T-cell (primary cell): ENCODE measurements at regions not wholly inside any gene's neighbourhood (a gene's known extent, or its start where the extent isn't known, plus 50 kb on each side); places are given as distances from the start of the nearest gene placed in this dataset.

ENCODE experiments used
- ATAC-seq, 4 experiments: fragments of 200-7000 bp in 3 of 4; fragments of 150-1000 bp in 1 of 4; cut with Tn5 transposase; replicated peaks in 1 of 4; 1 replicate in 3 of 4; 2 replicates in 1 of 4; pipeline ENCODE4 v1.10.0; 2021; ENCODE audit warnings: moderate library complexity in 3 of 4, mild to moderate bottlenecking in 2 of 4, moderate number of reproducible peaks in 1 of 4
- CTCF ChIA-PET, 2 donors: fragments of 300-600 bp; sonication (Branson Sonifier 250); formaldehyde crosslinking; loops; one replicate each; lab custom pipeline; 2022; ENCODE audit warnings: antibody characterized with exemption in 2 of 2; lab: Charles Lee
- POLR2A ChIA-PET, 2 donors: fragments of 300-600 bp; sonication (Branson Sonifier 250); formaldehyde crosslinking; loops; one replicate each; lab custom pipeline; 2022; ENCODE audit warnings: antibody characterized with exemption in 2 of 2; lab: Charles Lee
- DNase-seq, 35 experiments: peaks; one replicate each; pipeline versions ENCODE4 v3.0.0 to v3.0.0-alpha.2; 2013 to 2023
- H3K27ac ChIP-seq: one replicate; pipeline ENCODE4 v1.5.1; 2013; ENCODE audit warnings: low read length
- H3K27me3 ChIP-seq, 2 experiments: replicated peaks in 1 of 2; 1 replicate in 1 of 2; 2 replicates in 1 of 2; pipeline versions ENCODE4 v1.6.1 to v1.7.0; 2013; ENCODE audit warnings: low read length in 1 of 2, mixed read lengths in 1 of 2; ENCODE audit not compliant: control insufficient read depth in 2 of 2, insufficient read depth in 2 of 2; ENCODE audit errors: extremely low read depth in 1 of 2
- H3K36me3 ChIP-seq, 2 donors: 1 replicate in 1 of 2; 2 replicates in 1 of 2; pipeline versions ENCODE4 v1.6.1 to v1.7.0; 2013; ENCODE audit warnings: low read length in 1 of 2; ENCODE audit not compliant: control insufficient read depth in 2 of 2, insufficient read depth in 1 of 2; ENCODE audit errors: extremely low read depth in 1 of 2
- H3K4me1 ChIP-seq, 2 experiments: 1 replicate in 1 of 2; 2 replicates in 1 of 2; pipeline versions ENCODE4 v1.6.1 to v1.7.0; 2013; ENCODE audit warnings: low read length in 2 of 2, mixed read lengths in 1 of 2; ENCODE audit not compliant: insufficient read depth in 2 of 2, control insufficient read depth in 1 of 2; ENCODE audit errors: extremely low read depth in 1 of 2
- H3K4me3 ChIP-seq, 2 donors: 1 replicate in 1 of 2; 2 replicates in 1 of 2; pipeline versions ENCODE4 v1.5.1 to v1.7.0; 2013; ENCODE audit warnings: mild to moderate bottlenecking in 2 of 2, low read length in 1 of 2, moderate library complexity in 1 of 2; ENCODE audit not compliant: control insufficient read depth in 1 of 2; ENCODE audit errors: extremely low read depth in 1 of 2
- H3K9me3 ChIP-seq: 2 replicates; pipeline ENCODE4 v1.7.0; 2013
- H3K27ac Mint-ChIP-seq, 2 donors: one replicate each; pipeline ENCODE4 v1.8.0; 2020 to 2021; ENCODE audit warnings: mild to moderate bottlenecking in 2 of 2, mixed read lengths in 2 of 2
- H3K27me3 Mint-ChIP-seq, 2 donors: one replicate each; pipeline ENCODE4 v1.8.0; 2021 to 2022; ENCODE audit warnings: mixed read lengths in 2 of 2
- H3K36me3 Mint-ChIP-seq: one replicate; pipeline ENCODE4 v1.8.0; 2021; ENCODE audit warnings: mixed read lengths
- H3K4me1 Mint-ChIP-seq, 3 donors: one replicate each; pipeline ENCODE4 v1.8.0; 2020 to 2022; ENCODE audit warnings: mixed read lengths in 3 of 3, mild to moderate bottlenecking in 1 of 3
- H3K4me3 Mint-ChIP-seq, 3 donors: one replicate each; pipeline ENCODE4 v1.8.0; 2020 to 2022; ENCODE audit warnings: mild to moderate bottlenecking in 3 of 3, mixed read lengths in 3 of 3, moderate library complexity in 3 of 3
- H3K9me3 Mint-ChIP-seq, 3 donors: one replicate each; pipeline ENCODE4 v1.8.0; 2020 to 2022; ENCODE audit warnings: mixed read lengths in 3 of 3
- WGBS: methylation state at CpG from one replicate; pipeline ENCODE4 v1.1.5; 2013; ENCODE audit warnings: missing lambda C conversion rate; ENCODE audit not compliant: insufficient coverage; 5-methylcytosine and 5-hydroxymethylcytosine counted together

DNA sequence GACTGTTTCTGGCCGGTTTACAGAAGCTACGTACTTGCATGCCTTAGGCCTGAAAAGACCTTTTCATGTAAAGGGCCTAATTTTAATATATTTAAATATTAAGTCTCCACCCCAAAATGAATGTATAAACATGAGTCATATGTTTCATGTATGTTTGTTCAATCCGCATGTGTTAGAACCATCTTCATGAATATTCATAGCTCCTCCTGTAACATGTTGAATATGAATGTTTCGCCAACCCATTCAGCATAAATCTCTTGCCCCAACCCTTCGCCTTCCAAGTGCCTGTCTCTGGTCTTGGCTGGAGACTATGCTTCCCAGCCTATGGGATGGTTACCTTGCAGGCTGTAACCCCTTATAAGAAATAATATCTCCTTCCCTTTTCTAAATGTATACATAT lies 212.5 kb downstream of the SCG2 start:
- ChIA-PET CTCF (no interaction called here), POLR2A (no interaction called here)
- no peak overlapping the region for H3K27ac ChIP-seq
- no peaks in the 10 kb centered on the region for H3K27me3 ChIP-seq
- H3K27me3 Mint-ChIP-seq: no peaks in the 10 kb centered on the region
- no peaks in the 10 kb centered on the region for H3K4me1 Mint-ChIP-seq
- no peaks in the 10 kb centered on the region for H3K9me3 ChIP-seq
- peaks cover 0 to 10% (median under 1%) of the 10 kb centered on the region in 3 donors for H3K9me3 Mint-ChIP-seq
- H3K27ac Mint-ChIP-seq: no peak overlapping the region
- ATAC-seq (no peak), DNase-seq (no peak)
- no peaks in the 10 kb centered on the region for H3K36me3 Mint-ChIP-seq
- no peaks in the 10 kb centered on the region for H3K36me3 ChIP-seq
- WGBS: no CpG with 5 or more reads among the region's 5 CpGs
- H3K4me1 ChIP-seq: no peaks in the 10 kb centered on the region
- H3K4me3 ChIP-seq: no peak overlapping the region
- no peak overlapping the region for H3K4me3 Mint-ChIP-seq

GRCh38 chr2:223396993-223397392 lies 205.2 kb downstream of the SCG2 start:
- WGBS: no CpG with 5 or more reads among the region's 2 CpGs
- ChIA-PET CTCF (no interaction called here), POLR2A (no interaction called here)
- no peaks in the 10 kb centered on the region for H3K4me1 Mint-ChIP-seq
- Histone ChIP-seq H3K4me1 (no peaks in the 10 kb centered on the region), H3K36me3 (no peaks in the 10 kb centered on the region), H3K27me3 (no peaks in the 10 kb centered on the region), H3K4me3 (no peak overlapping the region), H3K9me3 (no peaks in the 10 kb centered on the region), H3K27ac (no peak overlapping the region)
- H3K27ac Mint-ChIP-seq: no peak overlapping the region
- no peak for ATAC-seq
- peaks cover 0 to 9% (median 7%) of the 10 kb centered on the region in 3 donors for H3K9me3 Mint-ChIP-seq
- no peaks in the 10 kb centered on the region for H3K36me3 Mint-ChIP-seq
- no peak overlapping the region for H3K4me3 Mint-ChIP-seq
- DNase-seq: no peak
- no peaks in the 10 kb centered on the region for H3K27me3 Mint-ChIP-seq

DNA sequence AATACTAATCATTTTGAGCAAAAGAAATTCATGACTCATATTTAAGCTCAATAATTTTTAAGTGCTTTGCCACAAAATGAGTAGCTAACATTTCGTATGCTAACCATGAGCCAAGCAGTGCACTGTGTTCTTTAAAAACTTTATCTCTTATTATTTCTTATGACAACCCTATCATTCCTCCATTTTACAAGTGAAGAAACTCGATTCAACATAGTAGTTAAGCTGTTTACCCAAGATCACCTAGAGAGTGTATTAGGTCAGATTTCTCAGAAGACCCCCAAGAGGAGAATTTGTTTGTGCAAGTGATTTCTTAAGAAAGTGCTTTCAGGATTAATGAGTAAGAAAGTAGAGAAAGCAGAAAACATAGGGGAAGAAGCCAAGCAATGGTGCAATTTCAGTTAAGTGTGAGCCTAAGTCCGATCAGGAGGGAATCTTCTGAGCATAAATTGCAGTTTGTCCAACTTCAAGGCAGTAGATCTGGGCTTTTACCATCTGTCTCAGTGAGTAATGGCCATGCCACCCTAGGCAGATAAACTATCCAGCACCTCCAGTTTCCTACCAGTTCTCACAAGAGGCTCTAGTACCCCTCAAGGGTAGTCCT lies 202.7 kb downstream of the SCG2 start:
- no peaks in the 10 kb centered on the region for H3K9me3 ChIP-seq
- Mint-ChIP-seq H3K4me3 (no peak overlapping the region), H3K36me3 (no peaks in the 10 kb centered on the region), H3K9me3 (peaks cover 0 to 9% (median 0%) of the 10 kb centered on the region in 3 donors), H3K27ac (no peak overlapping the region), H3K27me3 (no peaks in the 10 kb centered on the region), H3K4me1 (no peaks in the 10 kb centered on the region)
- 61% methylated on average over 2 of the region's 3 CpGs for WGBS
- POLR2A ChIA-PET: no interaction called here
- H3K4me3 ChIP-seq: no peak overlapping the region
- no peaks in the 10 kb centered on the region for H3K36me3 ChIP-seq
- H3K27me3 ChIP-seq: no peaks in the 10 kb centered on the region
- DNase-seq: no peak
- CTCF ChIA-PET: no interaction called here
- H3K4me1 ChIP-seq: no peaks in the 10 kb centered on the region
- no peak for ATAC-seq
- H3K27ac ChIP-seq: no peak overlapping the region

DNA sequence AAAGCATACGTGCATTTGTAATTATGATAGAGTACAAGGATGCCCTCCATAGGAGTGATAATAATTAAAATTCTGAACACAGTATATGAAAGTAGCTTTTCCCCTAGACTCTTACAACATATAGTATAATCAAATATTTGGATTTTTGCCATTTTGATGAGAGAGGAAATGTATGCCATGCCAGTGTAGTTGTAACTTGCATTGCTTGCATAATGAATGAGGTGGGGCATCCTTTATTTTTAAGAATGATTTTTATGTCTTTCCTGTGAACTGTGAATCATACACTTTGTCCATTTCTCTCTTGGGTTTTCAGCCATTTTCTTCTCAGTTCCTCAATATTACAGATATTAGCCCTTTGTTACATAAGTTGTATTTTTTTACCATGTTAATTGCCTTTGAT lies 197.5 kb downstream of the SCG2 start:
- ChIA-PET POLR2A (no interaction called here), CTCF (no interaction called here)
- Mint-ChIP-seq H3K36me3 (no peaks in the 10 kb centered on the region), H3K4me1 (no peaks in the 10 kb centered on the region), H3K9me3 (no peaks in the 10 kb centered on the region), H3K27ac (no peak overlapping the region), H3K4me3 (no peak overlapping the region), H3K27me3 (no peaks in the 10 kb centered on the region)
- ATAC-seq: no peak
- Histone ChIP-seq H3K4me3 (no peak overlapping the region), H3K27me3 (no peaks in the 10 kb centered on the region), H3K9me3 (no peaks in the 10 kb centered on the region), H3K36me3 (no peaks in the 10 kb centered on the region), H3K27ac (no peak overlapping the region), H3K4me1 (no peaks in the 10 kb centered on the region)
- no CpG with 5 or more reads among the region's 1 CpG for WGBS
- no peak for DNase-seq

DNA sequence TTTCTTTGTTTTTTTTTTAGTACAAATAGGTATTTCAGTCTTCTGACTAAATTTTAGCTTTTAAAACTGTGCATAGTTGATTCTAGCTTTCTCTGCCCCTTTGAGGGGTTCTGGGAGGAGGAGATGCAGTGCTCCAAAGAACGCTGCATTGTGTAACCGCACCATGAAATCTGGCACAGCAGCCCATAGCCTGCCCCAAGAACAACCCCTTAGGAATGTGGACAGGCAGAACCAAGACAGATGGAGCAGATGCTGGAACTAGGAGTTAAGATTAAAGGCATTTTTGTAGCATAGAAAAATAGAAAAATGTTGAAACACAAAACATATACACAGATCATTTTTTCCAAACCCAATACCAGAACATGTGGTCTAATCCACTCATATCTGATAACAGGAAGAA lies 187.5 kb downstream of the SCG2 start:
- no peak overlapping the region for H3K27ac Mint-ChIP-seq
- H3K27me3 Mint-ChIP-seq: no peaks in the 10 kb centered on the region
- peaks cover 0 to 13% (median 12%) of the 10 kb centered on the region in 3 donors for H3K9me3 Mint-ChIP-seq
- Histone ChIP-seq H3K4me1 (no peaks in the 10 kb centered on the region), H3K4me3 (no peak overlapping the region), H3K27ac (no peak overlapping the region), H3K36me3 (no peaks in the 10 kb centered on the region), H3K9me3 (no peaks in the 10 kb centered on the region), H3K27me3 (no peaks in the 10 kb centered on the region)
- ChIA-PET POLR2A (no interaction called here), CTCF (no interaction called here)
- H3K4me1 Mint-ChIP-seq: no peaks in the 10 kb centered on the region
- H3K36me3 Mint-ChIP-seq: no peaks in the 10 kb centered on the region
- no peak overlapping the region for H3K4me3 Mint-ChIP-seq
- no peak for ATAC-seq
- no peak for DNase-seq
- no CpG with 5 or more reads among the region's 2 CpGs for WGBS

DNA sequence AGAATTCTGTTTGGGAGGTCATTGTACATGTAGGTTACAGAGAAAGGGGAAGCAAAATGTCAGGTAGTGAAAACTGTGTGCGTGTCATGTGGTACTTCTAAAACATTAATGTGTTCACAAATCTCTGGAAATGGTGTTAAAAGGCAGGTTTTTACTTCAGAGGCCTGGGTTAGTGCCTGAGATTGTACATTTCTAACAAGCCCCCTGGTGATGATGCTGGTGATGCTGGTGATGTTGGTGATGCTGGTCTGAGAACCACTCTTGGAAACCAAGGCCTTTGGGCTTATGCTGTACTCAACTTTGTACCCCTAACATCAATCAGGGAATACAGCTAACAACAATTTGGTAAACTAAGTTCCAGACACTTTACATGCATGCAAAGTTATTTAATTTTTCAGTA lies 187.1 kb downstream of the SCG2 start:
- H3K27me3 Mint-ChIP-seq: no peaks in the 10 kb centered on the region
- H3K27ac Mint-ChIP-seq: no peak overlapping the region
- H3K9me3 Mint-ChIP-seq: peaks cover 0 to 13% (median 12%) of the 10 kb centered on the region in 3 donors
- H3K36me3 Mint-ChIP-seq: no peaks in the 10 kb centered on the region
- Histone ChIP-seq H3K27ac (no peak overlapping the region), H3K4me3 (no peak overlapping the region), H3K9me3 (no peaks in the 10 kb centered on the region), H3K4me1 (no peaks in the 10 kb centered on the region), H3K36me3 (no peaks in the 10 kb centered on the region), H3K27me3 (no peaks in the 10 kb centered on the region)
- ATAC-seq: no peak
- 86% methylated on average over 1 of the region's 1 CpG for WGBS
- DNase-seq: no peak
- no peak overlapping the region for H3K4me3 Mint-ChIP-seq
- H3K4me1 Mint-ChIP-seq: no peaks in the 10 kb centered on the region
- POLR2A ChIA-PET: no interaction called here
- CTCF ChIA-PET: no interaction called here
